ENCODE measurements at regions not wholly inside any gene's neighbourhood (a gene's known extent, or its start where the extent isn't known, plus 50 kb on each side); places are given as distances from the start of the nearest gene placed in this dataset.

DNA sequence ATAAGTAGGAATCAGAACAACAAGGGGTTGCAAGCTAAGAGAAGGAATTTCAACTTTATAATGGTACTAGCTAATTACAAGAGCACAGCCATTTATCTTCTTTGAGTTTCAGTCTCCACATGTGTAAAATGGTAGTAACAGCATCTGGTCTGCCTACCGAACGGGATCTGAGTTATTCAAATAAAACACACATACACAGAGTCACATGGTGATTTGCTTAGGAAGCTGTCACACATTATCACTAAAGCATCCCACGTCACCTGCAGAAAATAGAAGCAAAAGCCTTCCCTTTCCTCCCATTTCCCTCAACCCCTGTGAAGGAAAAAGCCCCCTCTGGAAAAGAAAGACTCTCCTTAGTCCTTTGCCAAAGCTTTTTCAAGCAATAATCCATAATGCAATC lies 389.7 kb downstream of the OMA1 start:
- H3K4me3 ChIP-seq (ENCODE audit: low read length): no peak overlapping the region
- TF ChIP-seq, protein P1, sequence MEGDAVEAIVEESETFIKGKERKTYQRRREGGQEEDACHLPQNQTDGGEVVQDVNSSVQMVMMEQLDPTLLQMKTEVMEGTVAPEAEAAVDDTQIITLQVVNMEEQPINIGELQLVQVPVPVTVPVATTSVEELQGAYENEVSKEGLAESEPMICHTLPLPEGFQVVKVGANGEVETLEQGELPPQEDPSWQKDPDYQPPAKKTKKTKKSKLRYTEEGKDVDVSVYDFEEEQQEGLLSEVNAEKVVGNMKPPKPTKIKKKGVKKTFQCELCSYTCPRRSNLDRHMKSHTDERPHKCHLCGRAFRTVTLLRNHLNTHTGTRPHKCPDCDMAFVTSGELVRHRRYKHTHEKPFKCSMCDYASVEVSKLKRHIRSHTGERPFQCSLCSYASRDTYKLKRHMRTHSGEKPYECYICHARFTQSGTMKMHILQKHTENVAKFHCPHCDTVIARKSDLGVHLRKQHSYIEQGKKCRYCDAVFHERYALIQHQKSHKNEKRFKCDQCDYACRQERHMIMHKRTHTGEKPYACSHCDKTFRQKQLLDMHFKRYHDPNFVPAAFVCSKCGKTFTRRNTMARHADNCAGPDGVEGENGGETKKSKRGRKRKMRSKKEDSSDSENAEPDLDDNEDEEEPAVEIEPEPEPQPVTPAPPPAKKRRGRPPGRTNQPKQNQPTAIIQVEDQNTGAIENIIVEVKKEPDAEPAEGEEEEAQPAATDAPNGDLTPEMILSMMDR (conservative IDR thresholded peaks at IDR 0.05; ENCODE audit: low read depth, low read length): no peak
- DNase-seq (ENCODE audit: low read depth): no peak

DNA sequence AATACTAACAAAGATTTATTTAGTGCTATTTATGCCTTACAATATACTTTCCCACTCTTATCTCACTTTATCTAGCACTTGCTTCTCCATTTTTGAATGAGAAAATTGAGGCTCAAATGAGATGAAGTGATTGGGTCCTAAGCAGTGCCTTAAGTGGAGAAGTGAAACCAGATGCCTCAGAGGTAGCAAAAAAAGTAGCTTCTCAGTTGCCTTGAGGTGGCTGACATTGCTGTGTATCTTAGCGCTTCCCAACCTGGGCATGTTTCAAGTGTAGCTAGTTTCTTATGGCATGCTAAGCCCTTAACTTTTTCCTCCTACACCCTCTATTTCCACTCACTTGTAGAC lies 390.4 kb downstream of the OMA1 start:
- no peak for DNase-seq (ENCODE audit: low read depth)

DNA sequence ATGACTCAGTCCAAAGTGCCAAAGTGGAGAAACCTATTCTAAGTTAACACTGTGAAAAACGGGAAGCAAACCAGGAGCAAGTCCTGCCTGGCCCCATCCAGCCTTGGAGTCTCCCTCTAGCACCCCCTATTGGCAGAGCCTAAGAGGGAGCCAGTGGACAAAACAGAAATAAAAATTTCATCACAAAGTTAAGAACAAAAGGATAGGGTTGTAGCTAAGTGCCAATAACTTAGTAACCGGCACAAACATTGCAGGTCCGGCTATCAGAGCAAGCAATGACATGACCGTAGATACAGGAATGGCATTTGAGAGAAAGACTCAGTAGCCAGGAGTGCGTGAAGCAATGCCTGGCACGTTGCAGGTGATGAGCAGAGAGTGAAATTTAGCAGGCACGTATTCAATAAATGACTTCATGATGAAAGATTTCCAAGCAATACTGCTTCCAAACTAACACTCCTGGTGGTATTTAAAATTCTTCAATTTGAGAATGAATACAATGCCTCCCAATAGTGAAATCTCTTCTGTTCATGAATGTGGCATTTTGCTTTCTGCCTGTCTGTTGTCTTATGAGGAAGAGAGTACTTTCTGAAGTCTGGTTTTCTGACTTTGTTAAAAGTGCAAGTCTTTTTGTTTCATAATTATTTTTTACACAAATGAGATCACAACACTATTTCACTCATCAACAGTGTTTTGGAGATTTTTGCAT lies 391.0 kb downstream of the OMA1 start:
- H3K4me3 ChIP-seq (ENCODE audit: low read length): no peak overlapping the region
- TF ChIP-seq, protein P1 (conservative IDR thresholded peaks at IDR 0.05; ENCODE audit: low read depth, low read length): peak; percentile 77
- no peak for DNase-seq (ENCODE audit: low read depth)

More for the DNA sequence above, 390.4 kb downstream of the OMA1 start:
- no peak overlapping the region for H3K4me3 ChIP-seq (ENCODE audit: low read length)
- TF ChIP-seq, protein P1 (conservative IDR thresholded peaks at IDR 0.05; ENCODE audit: low read depth, low read length): no peak

DNA sequence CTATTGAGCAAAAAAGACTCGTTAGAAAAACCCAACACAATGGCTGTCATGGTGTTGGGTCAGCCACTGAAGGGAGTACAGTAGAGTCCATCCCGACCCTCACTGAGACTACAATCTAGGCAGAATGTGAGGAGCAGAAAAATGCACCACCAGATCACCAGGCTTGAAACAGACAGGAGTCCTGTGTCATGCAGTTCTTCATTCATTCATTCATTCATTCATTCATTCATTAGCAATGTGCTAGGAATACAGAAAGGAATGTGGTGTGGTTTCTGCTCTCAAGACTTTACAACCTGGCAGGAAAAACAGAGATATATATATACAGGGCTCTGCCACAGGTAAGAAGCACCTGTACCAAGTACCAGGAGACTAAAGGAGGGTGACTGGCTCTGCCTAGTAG lies 392.3 kb downstream of the OMA1 start:
- TF ChIP-seq, protein P1 (conservative IDR thresholded peaks at IDR 0.05; ENCODE audit: low read depth, low read length): no peak
- no peak overlapping the region for H3K4me3 ChIP-seq (ENCODE audit: low read length)
- DNase-seq (ENCODE audit: low read depth): no peak

DNA sequence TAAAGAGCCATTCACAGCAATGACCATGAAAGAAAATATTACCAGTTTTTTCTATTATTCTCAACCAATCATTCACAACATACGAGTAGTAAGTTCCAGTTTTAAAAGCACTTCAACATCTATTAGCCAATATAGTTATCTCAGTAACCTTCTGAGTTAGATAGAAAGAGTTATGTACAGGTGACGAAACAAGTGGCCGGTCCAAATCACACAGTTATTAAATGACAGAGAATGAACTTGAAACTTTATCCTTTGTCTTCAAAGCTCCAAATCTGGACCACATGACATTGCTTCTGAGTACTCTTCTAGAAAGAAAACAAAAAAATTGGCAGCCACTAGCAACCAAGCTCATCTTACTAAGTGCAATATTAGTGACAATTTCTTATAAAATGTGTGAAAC lies 393.8 kb downstream of the OMA1 start:
- no peak for DNase-seq (ENCODE audit: low read depth)
- TF ChIP-seq, protein P1 (conservative IDR thresholded peaks at IDR 0.05; ENCODE audit: low read depth, low read length): no peak
- H3K4me3 ChIP-seq (ENCODE audit: low read length): no peak overlapping the region

DNA sequence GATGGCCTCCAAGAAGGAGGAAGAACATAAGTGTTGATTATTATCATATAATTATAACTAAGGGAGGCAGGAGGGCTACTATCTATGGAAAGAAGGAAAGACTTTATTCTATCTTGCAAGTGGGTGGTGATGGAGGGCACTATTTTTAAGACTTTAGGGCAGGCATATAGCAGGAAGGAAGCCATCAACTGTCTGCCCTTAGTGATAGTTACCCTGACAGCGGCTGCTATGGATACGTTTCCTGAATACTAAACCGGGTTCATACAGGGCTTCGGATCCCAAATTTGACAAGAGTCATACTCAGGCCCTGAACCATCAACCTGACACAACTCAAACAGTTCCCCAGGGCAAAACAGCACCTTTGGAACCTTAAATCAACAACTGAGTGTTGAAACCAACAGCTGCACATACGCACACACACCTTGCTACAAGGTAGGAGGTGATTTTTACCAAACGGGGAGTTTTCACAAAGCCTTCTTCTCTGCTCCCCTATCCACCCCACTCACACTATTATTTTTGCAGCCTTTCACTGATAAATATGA lies 397.2 kb downstream of the OMA1 start:
- no peak overlapping the region for H3K4me3 ChIP-seq (ENCODE audit: low read length)
- TF ChIP-seq, protein P1 (conservative IDR thresholded peaks at IDR 0.05; ENCODE audit: low read depth, low read length): no peak
- DNase-seq (ENCODE audit: low read depth): no peak

DNA sequence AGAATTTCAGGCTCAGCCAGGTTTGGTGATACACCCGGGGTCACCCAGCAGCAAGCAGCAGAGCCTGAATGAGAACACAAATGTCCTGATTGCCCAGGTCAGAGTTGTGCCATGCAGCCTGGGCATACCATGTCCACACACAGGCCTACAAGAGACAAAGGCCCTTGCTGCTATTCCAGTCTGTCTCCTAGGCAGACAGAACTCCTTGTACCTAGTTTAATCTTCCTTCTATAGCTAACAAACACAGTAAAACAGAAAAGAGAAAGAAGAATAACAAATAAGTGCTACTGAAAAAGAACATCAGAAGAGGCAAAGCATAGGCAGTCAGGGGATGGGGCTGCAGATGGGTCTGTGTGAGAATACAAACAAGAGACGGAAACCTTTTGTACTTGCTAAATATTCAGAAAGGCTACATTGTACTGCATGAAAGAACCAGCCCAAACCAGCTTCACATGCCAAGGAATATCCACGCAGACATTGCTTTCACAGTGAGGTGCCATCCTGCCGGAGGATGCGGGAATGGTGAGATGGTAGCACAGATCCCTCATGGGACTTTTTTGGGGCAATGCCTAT lies 401.7 kb downstream of the OMA1 start:
- no peak for DNase-seq (ENCODE audit: low read depth)
- TF ChIP-seq, protein P1 (conservative IDR thresholded peaks at IDR 0.05; ENCODE audit: low read depth, low read length): no peak
- H3K4me3 ChIP-seq (ENCODE audit: low read length): no peak overlapping the region

All from retinal pigment epithelial cell (primary cell).